ENCODE measurements at regions not wholly inside any gene's neighbourhood (a gene's known extent, or its start where the extent isn't known, plus 50 kb on each side); places are given as distances from the start of the nearest gene placed in this dataset.

DNA sequence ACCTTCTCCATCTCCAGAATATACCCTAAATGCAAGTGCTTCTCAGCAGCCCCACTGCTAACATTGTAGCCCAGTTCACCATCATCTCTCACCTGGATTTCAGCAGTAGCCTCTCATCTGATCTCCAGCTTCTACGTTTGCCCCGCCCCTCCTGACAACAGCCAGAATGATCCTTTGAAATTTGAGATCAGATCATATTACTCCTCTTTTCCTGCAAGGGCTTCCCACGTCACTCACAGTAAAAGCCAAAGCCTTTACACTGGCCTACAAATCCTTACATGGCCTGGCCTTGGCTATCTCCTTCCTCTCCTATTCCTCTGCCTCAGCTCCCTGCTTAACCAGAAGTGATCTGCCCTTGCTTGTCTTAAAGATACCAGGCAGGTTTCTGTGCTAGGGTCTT is 94.3 kb upstream of the NBEA start:
- no peak for TF ChIP-seq ZFX (IDR thresholded peaks at IDR 0.05; ENCODE audit: borderline replicate concordance)
- TF ChIP-seq, protein P1, sequence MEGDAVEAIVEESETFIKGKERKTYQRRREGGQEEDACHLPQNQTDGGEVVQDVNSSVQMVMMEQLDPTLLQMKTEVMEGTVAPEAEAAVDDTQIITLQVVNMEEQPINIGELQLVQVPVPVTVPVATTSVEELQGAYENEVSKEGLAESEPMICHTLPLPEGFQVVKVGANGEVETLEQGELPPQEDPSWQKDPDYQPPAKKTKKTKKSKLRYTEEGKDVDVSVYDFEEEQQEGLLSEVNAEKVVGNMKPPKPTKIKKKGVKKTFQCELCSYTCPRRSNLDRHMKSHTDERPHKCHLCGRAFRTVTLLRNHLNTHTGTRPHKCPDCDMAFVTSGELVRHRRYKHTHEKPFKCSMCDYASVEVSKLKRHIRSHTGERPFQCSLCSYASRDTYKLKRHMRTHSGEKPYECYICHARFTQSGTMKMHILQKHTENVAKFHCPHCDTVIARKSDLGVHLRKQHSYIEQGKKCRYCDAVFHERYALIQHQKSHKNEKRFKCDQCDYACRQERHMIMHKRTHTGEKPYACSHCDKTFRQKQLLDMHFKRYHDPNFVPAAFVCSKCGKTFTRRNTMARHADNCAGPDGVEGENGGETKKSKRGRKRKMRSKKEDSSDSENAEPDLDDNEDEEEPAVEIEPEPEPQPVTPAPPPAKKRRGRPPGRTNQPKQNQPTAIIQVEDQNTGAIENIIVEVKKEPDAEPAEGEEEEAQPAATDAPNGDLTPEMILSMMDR (IDR thresholded peaks at IDR 0.05) = no peak
- H3K27ac ChIP-seq = peak overlapping the region; percentile 67

DNA sequence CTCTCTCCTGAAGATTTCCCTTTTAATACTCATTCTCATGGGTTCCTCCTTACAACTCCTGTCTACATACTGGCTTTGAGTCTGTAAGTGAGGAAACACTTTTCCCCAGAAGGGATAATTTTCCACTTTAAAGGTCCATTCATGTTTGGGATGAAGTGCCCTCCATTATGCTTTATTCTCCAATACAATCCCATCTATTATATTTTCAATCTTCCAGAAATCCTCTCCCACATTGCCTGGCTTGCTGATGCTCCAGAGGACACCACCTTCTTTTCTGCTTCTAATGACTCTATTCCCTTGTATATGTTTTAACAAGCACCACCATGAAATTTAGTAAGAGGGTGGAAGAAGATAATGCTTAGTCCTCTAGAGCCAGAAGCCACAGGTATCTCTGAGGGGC is 92.7 kb upstream of the NBEA start:
- no peak for TF ChIP-seq ZFX (IDR thresholded peaks at IDR 0.05; ENCODE audit: borderline replicate concordance)
- TF ChIP-seq, protein P1 (IDR thresholded peaks at IDR 0.05) = no peak
- no peak overlapping the region for H3K27ac ChIP-seq

DNA sequence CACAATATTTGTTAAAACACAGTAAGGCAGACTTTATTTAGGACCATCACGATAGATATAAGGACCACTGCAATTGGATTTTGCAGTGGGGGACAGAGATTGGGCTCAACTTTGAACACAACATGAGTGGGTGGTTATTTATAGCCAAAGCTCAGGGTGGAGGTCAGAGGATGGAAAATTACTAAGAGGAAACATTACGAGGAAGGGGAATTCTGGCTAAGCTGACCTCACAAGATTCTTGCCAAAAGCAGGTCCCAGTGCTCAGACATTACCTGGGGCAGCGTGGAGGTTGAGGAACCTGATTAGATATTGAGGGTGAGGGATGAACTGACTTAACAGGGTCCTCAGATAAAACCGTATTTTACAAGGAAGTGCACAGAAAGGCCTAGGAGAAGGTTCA is 88.9 kb upstream of the NBEA start:
- TF ChIP-seq, protein P1 (IDR thresholded peaks at IDR 0.05) = no peak
- no peak for TF ChIP-seq ZFX (IDR thresholded peaks at IDR 0.05; ENCODE audit: borderline replicate concordance)

DNA sequence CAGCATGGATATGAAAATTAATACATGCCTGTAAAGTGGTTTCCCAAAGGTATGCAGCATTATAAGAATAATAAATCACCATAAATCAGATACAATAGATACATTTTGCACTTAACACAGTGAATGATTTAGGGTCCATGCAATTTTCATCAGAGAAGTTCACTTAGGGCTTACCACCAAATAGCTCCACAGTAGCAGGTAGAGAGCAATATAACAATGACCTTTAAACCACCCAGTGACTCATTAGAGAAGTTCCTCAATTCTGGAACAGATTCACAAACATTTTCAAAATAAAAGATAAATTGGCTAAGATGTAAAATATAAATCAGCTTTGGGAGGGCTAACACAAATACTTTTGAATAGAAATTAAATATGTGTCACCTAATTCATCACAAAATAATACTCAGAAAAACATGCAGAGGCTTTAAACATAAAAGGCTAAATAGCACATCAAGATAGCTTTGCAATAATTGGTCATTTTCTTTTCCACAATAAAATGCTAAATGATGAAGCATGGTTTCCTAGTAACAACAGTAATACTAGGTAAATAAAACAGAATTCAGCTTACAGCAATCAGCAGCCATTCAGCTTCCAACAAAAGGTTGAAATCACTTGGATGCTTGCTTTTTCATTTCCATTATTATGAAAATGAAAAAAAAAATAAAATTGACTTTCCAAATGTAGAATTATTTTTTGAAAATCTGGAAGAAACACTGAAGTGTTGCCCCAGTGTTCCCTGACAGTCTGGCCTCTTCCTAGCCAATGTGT is 84.3 kb upstream of the NBEA start:
- H3K27ac ChIP-seq = no peak overlapping the region
- TF ChIP-seq, protein P1 (IDR thresholded peaks at IDR 0.05) = no peak
- no peak for TF ChIP-seq ZFX (IDR thresholded peaks at IDR 0.05; ENCODE audit: borderline replicate concordance)

More for the DNA sequence above, 88.9 kb upstream of the NBEA start:
- no peak overlapping the region for H3K27ac ChIP-seq

DNA sequence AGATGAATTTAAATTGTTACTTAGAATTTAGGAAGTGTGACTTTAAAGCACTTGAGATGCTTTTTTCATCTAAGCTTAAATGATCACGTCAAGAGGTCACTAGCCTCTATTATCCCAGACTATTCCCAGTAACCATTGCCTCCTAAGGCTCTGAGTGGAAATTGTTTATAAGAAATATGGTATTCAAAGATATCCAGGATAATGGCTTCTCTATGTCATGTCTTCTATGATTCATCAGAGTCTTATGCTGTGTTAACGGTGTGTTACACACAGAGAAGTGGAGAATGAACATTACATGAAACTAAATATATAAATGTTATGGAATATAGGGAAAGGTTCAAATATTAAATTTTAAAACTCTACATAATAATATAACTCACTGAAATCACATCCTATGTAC is 79.8 kb upstream of the NBEA start:
- H3K27ac ChIP-seq = no peak overlapping the region
- no peak for TF ChIP-seq ZFX (IDR thresholded peaks at IDR 0.05; ENCODE audit: borderline replicate concordance)
- TF ChIP-seq, protein P1 (IDR thresholded peaks at IDR 0.05) = no peak

DNA sequence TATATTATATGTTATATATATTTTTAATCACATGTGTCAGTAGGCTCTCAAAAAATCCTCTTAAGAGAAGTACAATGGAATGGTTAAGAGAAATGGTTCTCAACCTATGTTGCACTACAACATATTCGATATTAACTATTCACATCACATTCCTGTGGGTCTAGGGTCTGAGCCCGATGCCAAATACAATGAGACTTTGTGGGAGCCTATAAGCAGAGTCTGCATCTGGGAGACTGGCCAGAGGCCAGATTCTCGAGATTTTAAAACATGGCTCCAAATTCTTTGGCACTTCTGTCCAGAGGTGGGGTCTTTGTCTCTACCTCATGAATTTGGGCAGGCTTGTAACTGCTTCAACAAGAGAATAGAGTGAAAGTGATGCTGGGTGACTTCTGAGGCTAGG is 79.4 kb upstream of the NBEA start:
- TF ChIP-seq ZFX (IDR thresholded peaks at IDR 0.05; ENCODE audit: borderline replicate concordance) = no peak
- TF ChIP-seq, protein P1 (IDR thresholded peaks at IDR 0.05) = no peak

DNA sequence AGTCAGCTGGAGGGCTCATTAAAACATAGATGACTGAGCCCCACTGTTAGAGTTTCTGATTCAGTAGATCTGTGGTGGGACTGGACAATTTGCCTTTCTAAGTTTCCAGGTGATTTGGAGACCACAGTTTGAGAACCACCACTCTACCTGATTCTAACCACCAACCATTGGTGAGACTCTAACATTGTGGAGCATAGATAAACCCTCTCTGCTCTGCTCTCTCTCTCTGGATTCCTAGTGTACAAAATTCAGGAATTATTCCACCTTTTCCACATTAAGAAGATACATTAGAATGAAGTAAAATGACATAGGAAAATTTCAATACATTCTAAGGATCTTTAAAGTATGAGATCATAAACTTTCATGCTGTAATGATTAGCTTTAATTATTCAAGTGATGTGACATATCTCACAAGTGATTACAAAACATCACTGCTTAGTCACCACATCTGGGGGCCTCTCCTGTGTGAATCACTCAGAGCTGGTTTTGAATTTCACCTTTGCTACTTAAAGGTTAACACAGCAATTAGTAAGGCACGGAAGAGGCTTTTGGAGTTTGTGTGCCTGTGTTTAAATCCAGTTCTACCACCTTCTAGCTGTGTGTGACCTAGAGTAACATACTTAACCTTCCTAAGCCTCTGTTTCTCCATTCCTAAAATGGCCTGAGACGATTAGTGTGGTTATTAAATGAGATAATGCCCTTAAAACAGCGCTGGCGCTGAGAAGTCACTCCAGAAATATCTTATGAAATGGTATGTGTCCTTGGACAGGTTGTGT is 78.5 kb upstream of the NBEA start:
- TF ChIP-seq, protein P1 (IDR thresholded peaks at IDR 0.05) = no peak
- no peak overlapping the region for H3K27ac ChIP-seq

More for the DNA sequence above, 79.4 kb upstream of the NBEA start:
- no peak overlapping the region for H3K27ac ChIP-seq

Data from 22Rv1 (cell line).